IPS DF 6.9 (cell line): ENCODE measurements at regions not wholly inside any gene's neighbourhood (a gene's known extent, or its start where the extent isn't known, plus 50 kb on each side); places are given as distances from the start of the nearest gene placed in this dataset.
"Not testable (repeated sequence)": the region's sequence is repeated elsewhere in the genome, so short reads cannot be mapped to it uniquely, and the experiment has no call there.

Experiments used
- DNase-seq: peaks from one replicate; pipeline ENCODE4 v3.0.0-alpha.2; 2013; ENCODE audit warnings: low read depth, low spot score
- H3K27ac ChIP-seq: one replicate; pipeline ENCODE4 v1.5.1; 2013; ENCODE audit warnings: low read length, control low read depth
- H3K27me3 ChIP-seq: 2 replicates; pipeline ENCODE4 v1.6.1; 2013; ENCODE audit warnings: mild to moderate bottlenecking, low read length; ENCODE audit not compliant: control insufficient read depth, insufficient read depth
- H3K36me3 ChIP-seq: 2 replicates; pipeline ENCODE4 v1.6.1; 2013; ENCODE audit warnings: low read length; ENCODE audit not compliant: control insufficient read depth, insufficient read depth
- H3K4me1 ChIP-seq: 2 replicates; pipeline ENCODE4 v1.6.1; 2013; ENCODE audit warnings: low read length; ENCODE audit not compliant: control insufficient read depth, insufficient read depth
- H3K4me3 ChIP-seq: 2 replicates; pipeline ENCODE4 v1.5.1; 2013; ENCODE audit warnings: mild to moderate bottlenecking, low read length
- H3K9me3 ChIP-seq: 2 replicates; pipeline ENCODE4 v1.6.1; 2013; ENCODE audit warnings: low read length, inconsistent platforms; ENCODE audit not compliant: control insufficient read depth, insufficient read depth
- WGBS: extraction: QIAGEN DNeasy Blood & Tissue Kit; methylation state at CpG from one replicate; pipeline ENCODE4 v1.1.7; 2013; ENCODE audit warnings: mixed read lengths, missing lambda C conversion rate; ENCODE audit not compliant: insufficient read length, insufficient coverage; 5-methylcytosine and 5-hydroxymethylcytosine counted together

GRCh38 chr14:25351269-25351668 is 301.3 kb upstream of the STXBP6 start:
- H3K36me3 ChIP-seq = no peaks in the 10 kb centered on the region
- H3K9me3 ChIP-seq = no peaks in the 10 kb centered on the region
- no peak for DNase-seq
- no peaks in the 10 kb centered on the region for H3K4me1 ChIP-seq
- H3K27ac ChIP-seq = no peak overlapping the region
- H3K4me3 ChIP-seq = no peak overlapping the region
- no CpG with 5 or more reads among the region's 4 CpGs for WGBS
- H3K27me3 ChIP-seq = no peaks in the 10 kb centered on the region

DNA sequence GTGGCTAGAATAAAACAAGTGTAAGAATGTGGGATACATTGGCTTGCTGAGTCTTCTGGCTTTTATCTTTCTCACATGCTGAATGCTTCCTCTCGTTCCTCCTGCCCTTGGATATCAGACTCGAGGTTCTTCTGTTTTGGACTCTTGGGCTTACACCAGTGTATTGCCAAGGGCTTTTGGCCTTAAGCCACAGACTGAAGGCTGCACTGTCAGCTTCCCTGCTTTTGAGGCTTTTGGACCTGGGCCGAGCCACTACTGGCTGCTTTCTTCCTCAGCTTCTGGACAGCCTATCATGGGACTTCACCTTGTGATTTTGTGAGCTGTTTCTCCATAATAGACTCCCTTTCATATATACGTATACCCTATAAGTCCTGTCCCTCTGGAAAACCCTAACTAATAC is 300.9 kb upstream of the STXBP6 start:
- no peaks in the 10 kb centered on the region for H3K4me1 ChIP-seq
- H3K9me3 ChIP-seq = no peaks in the 10 kb centered on the region
- DNase-seq = no peak
- no peaks in the 10 kb centered on the region for H3K27me3 ChIP-seq
- no peak overlapping the region for H3K4me3 ChIP-seq
- H3K27ac ChIP-seq = no peak overlapping the region
- no peaks in the 10 kb centered on the region for H3K36me3 ChIP-seq
- WGBS = no CpG with 5 or more reads among the region's 4 CpGs

GRCh38 chr14:25350021-25350420 is 300.1 kb upstream of the STXBP6 start:
- no peaks in the 10 kb centered on the region for H3K9me3 ChIP-seq
- no peaks in the 10 kb centered on the region for H3K27me3 ChIP-seq
- H3K4me3 ChIP-seq = no peak overlapping the region
- H3K36me3 ChIP-seq = no peaks in the 10 kb centered on the region
- no peak for DNase-seq
- no peaks in the 10 kb centered on the region for H3K4me1 ChIP-seq
- no CpG with 5 or more reads among the region's 3 CpGs for WGBS
- no peak overlapping the region for H3K27ac ChIP-seq

DNA sequence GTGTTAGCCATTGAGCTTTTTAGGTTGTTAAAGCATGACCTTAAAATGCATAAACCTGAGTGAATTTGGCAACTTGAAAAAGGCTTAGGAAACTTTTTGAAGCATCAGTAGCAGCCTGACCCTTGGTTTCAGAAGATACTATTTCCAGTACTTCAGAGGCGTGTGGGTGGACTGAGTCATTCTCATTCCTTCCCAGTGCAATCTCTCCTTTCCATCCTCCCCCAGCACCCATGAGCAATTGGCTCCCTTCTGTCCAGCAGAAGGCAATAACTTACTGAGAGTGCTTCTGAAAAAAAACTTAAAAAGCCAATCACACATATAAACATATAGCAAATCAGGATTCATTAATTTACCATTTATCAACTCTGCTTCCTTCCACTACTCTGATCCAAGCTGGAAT is 299.3 kb upstream of the STXBP6 start:
- H3K9me3 ChIP-seq = no peaks in the 10 kb centered on the region
- H3K4me1 ChIP-seq = no peaks in the 10 kb centered on the region
- no CpG with 5 or more reads among the region's 1 CpG for WGBS
- no peak overlapping the region for H3K4me3 ChIP-seq
- DNase-seq = no peak
- H3K27me3 ChIP-seq = no peaks in the 10 kb centered on the region
- no peak overlapping the region for H3K27ac ChIP-seq
- no peaks in the 10 kb centered on the region for H3K36me3 ChIP-seq

DNA sequence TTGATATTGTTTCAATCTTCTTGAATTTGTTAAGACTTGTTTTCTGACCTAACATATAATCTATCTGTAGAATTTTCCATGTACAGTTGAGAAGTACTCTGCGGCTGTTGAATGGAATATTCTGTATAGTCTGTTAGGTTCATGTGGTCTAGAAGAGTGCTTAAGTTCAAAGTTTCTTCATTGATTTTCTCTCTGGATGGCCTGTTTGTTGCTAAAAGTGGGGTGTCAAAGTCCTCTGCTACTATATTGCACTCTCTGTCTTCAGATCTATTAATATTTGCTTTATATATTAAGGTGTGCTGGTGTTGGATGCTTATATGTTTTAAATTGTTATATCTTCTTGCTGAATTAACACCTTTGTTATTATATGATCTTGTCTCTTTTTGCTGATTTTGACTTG is 290.9 kb upstream of the STXBP6 start:
- no CpG with 5 or more reads among the region's 1 CpG for WGBS
- H3K4me1 ChIP-seq = no peaks in the 10 kb centered on the region
- no peak for DNase-seq
- no peaks in the 10 kb centered on the region for H3K27me3 ChIP-seq
- H3K4me3 ChIP-seq = no peak overlapping the region
- no peaks in the 10 kb centered on the region for H3K36me3 ChIP-seq
- no peaks in the 10 kb centered on the region for H3K9me3 ChIP-seq
- no peak overlapping the region for H3K27ac ChIP-seq

- no CpG with 5 or more reads among the region's 1 CpG for WGBS
These were observed 272.8 kb upstream of the STXBP6 start for GRCh38 chr14:25322784-25323183.

GRCh38 chr14:25316007-25316406 is 266.1 kb upstream of the STXBP6 start:
- not testable (repeated sequence) for DNase-seq, H3K9me3 ChIP-seq, H3K4me3 ChIP-seq, H3K27me3 ChIP-seq, H3K4me1 ChIP-seq, H3K36me3 ChIP-seq, H3K27ac ChIP-seq
- no CpG with 5 or more reads among the region's 6 CpGs for WGBS

More at GRCh38 chr14:25322784-25323183, 272.8 kb upstream of the STXBP6 start:
- no peaks in the 10 kb centered on the region for H3K9me3 ChIP-seq
- no peak overlapping the region for H3K4me3 ChIP-seq
- H3K4me1 ChIP-seq = no peaks in the 10 kb centered on the region
- no peak overlapping the region for H3K27ac ChIP-seq
- no peaks in the 10 kb centered on the region for H3K27me3 ChIP-seq
- no peak for DNase-seq
- H3K36me3 ChIP-seq = no peaks in the 10 kb centered on the region

DNA sequence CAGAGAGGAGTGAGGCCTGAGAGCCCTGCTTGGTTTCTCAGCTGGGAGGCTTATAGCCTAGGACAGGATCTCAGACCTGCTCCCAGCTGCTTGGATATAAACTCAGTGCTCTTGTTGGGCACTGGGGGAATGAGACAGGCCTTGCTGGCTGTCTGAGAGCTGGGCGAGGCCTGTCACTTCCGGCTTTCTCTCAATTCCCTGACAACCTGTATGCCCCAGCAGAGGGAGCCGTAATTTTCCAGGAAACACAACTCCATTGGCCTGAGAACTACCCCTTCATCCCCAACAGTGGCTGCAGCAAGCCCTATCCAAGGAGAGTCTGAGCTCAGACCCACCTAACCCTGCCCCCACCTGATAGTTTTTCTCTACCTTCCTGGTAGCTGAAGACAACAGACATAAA is 258.3 kb upstream of the STXBP6 start:
- Histone ChIP-seq H3K36me3 (no peaks in the 10 kb centered on the region), H3K4me3 (no peak overlapping the region), H3K27ac (no peak overlapping the region), H3K27me3 (no peaks in the 10 kb centered on the region), H3K9me3 (no peaks in the 10 kb centered on the region), H3K4me1 (no peaks in the 10 kb centered on the region)
- WGBS = no CpG with 5 or more reads among the region's 3 CpGs
- peak; percentile 39 for DNase-seq

- H3K9me3 ChIP-seq = no peaks in the 10 kb centered on the region
- WGBS = no CpG with 5 or more reads among the region's 2 CpGs
- no peak overlapping the region for H3K27ac ChIP-seq
- H3K27me3 ChIP-seq = no peaks in the 10 kb centered on the region
- DNase-seq = no peak
- H3K36me3 ChIP-seq = no peaks in the 10 kb centered on the region
- no peak overlapping the region for H3K4me3 ChIP-seq
- no peaks in the 10 kb centered on the region for H3K4me1 ChIP-seq
These were observed 254.0 kb upstream of the STXBP6 start for GRCh38 chr14:25303934-25304333.

GRCh38 chr14:25298238-25298637 is 248.3 kb upstream of the STXBP6 start:
- Histone ChIP-seq H3K36me3 (no peaks in the 10 kb centered on the region), H3K27ac (no peak overlapping the region), H3K4me3 (no peak overlapping the region), H3K4me1 (no peaks in the 10 kb centered on the region), H3K9me3 (no peaks in the 10 kb centered on the region), H3K27me3 (no peaks in the 10 kb centered on the region)
- DNase-seq = no peak

GRCh38 chr14:25290154-25290553 is 240.2 kb upstream of the STXBP6 start:
- H3K4me1 ChIP-seq, DNase-seq, H3K27me3 ChIP-seq, H3K4me3 ChIP-seq, H3K27ac ChIP-seq, H3K9me3 ChIP-seq, H3K36me3 ChIP-seq: not testable (repeated sequence)
- no CpG with 5 or more reads among the region's 1 CpG for WGBS
